ENCODE measurements at regions not wholly inside any gene's neighbourhood (a gene's known extent, or its start where the extent isn't known, plus 50 kb on each side); places are given as distances from the start of the nearest gene placed in this dataset.

DNA sequence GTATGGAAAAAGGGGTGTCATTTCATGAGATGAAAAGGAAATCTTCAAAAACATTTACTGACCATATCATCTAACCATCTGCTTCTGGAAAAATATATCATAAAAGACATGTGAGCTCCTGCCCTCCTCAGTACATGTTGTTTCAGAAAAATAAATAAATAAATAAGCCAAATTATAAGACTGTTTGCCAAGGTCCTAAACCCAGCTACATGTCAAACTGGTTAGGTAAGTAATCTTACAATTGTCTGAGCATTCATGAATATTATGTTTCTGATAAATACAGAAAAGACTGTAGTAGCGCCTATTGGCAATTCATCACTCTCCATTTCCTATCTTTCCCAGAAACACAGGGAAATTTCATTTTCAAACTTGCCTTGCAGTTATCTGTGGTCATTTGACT is 138.9 kb upstream of the SETBP1 start:
- DNase-seq (ENCODE audit: low read depth, low spot score) = no peak
- Histone ChIP-seq H3K36me3 (ENCODE audit: control insufficient read depth in 1 of 2, insufficient read depth in 2 of 2, low read length in 2 of 2) (no peaks in the 10 kb centered on the region), H2AFZ (ENCODE audit: low read depth, low read length, poor library complexity, severe bottlenecking) (no peak overlapping the region), H3K4me1 (ENCODE audit: control insufficient read depth in 1 of 2, insufficient read depth in 2 of 2, low read length in 2 of 2) (no peaks in the 10 kb centered on the region), H3K79me2 (ENCODE audit: insufficient read depth, low read length) (no peaks in the 10 kb centered on the region), H3K27me3 (ENCODE audit: insufficient read depth, low read length) (no peaks in the 10 kb centered on the region), H3K9ac (ENCODE audit: low read length) (no peak overlapping the region), H3K9me2 (ENCODE audit: insufficient read depth) (no peaks in the 10 kb centered on the region), H3K27ac (ENCODE audit: low read depth, low read length) (no peak overlapping the region), H3K9me3 (ENCODE audit: control insufficient read depth in 1 of 2, insufficient read depth in 1 of 2, low read depth in 1 of 2, low read length in 2 of 2) (peaks cover 0 to 15% of the 10 kb centered on the region in 2 experiments; a peak in 2 of 4 replicates), H3K4me3 (replicated peaks in 1 of 2; ENCODE audit: low read depth in 1 of 2, low read length in 2 of 2) (no peak overlapping the region), H3K4me2 (ENCODE audit: low read length) (no peak overlapping the region), H4K20me1 (ENCODE audit: insufficient read depth) (no peaks in the 10 kb centered on the region)
- TF ChIP-seq SIN3A (IDR thresholded peaks at IDR 0.05; ENCODE audit: low read depth) (no peak), CBX3 (IDR thresholded peaks at IDR 0.05; ENCODE audit: low read depth) (no peak), SP1 (IDR thresholded peaks at IDR 0.05; ENCODE audit: low read depth) (no peak), YY1 (IDR thresholded peaks at IDR 0.05; ENCODE audit: extremely low read depth, insufficient replicate concordance, low read depth, low read length) (no peak), EZH2 (IDR thresholded peaks at IDR 0.05) (no peak), EGR1 (IDR thresholded peaks at IDR 0.05; ENCODE audit: low read depth) (no peak), CEBPB (IDR thresholded peaks at IDR 0.05; ENCODE audit: low read depth) (no peak), JUND (IDR thresholded peaks at IDR 0.05) (no peak), ELF1 (IDR thresholded peaks at IDR 0.05; ENCODE audit: borderline replicate concordance, low read depth) (no peak), POLR2AphosphoS5 (IDR thresholded peaks at IDR 0.05; ENCODE audit: low read depth, low read length) (no peak), POLR2A (IDR thresholded peaks at IDR 0.05; ENCODE audit: borderline replicate concordance, extremely low read depth, insufficient read depth, insufficient read length) (no peak), SRF (IDR thresholded peaks at IDR 0.05; ENCODE audit: low read depth) (no peak), EZH2phosphoT487 (IDR thresholded peaks at IDR 0.05; ENCODE audit: borderline replicate concordance) (no peak), RAD21 (IDR thresholded peaks at IDR 0.05; ENCODE audit: low read depth) (no peak), ZNF274 (IDR thresholded peaks at IDR 0.05; ENCODE audit: low read depth, low read length) (no peak)
- TF ChIP-seq, protein P1, sequence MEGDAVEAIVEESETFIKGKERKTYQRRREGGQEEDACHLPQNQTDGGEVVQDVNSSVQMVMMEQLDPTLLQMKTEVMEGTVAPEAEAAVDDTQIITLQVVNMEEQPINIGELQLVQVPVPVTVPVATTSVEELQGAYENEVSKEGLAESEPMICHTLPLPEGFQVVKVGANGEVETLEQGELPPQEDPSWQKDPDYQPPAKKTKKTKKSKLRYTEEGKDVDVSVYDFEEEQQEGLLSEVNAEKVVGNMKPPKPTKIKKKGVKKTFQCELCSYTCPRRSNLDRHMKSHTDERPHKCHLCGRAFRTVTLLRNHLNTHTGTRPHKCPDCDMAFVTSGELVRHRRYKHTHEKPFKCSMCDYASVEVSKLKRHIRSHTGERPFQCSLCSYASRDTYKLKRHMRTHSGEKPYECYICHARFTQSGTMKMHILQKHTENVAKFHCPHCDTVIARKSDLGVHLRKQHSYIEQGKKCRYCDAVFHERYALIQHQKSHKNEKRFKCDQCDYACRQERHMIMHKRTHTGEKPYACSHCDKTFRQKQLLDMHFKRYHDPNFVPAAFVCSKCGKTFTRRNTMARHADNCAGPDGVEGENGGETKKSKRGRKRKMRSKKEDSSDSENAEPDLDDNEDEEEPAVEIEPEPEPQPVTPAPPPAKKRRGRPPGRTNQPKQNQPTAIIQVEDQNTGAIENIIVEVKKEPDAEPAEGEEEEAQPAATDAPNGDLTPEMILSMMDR (IDR thresholded peaks at IDR 0.05 in 2 of 3, conservative IDR thresholded peaks at IDR 0.05 in 1 of 3; ENCODE audit: borderline replicate concordance in 1 of 3, insufficient read depth in 1 of 3, low read depth in 2 of 3, low read length in 2 of 3) = no peak
- TF ChIP-seq, protein P2, sequence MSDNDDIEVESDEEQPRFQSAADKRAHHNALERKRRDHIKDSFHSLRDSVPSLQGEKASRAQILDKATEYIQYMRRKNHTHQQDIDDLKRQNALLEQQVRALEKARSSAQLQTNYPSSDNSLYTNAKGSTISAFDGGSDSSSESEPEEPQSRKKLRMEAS (IDR thresholded peaks at IDR 0.05) = no peak
- TF ChIP-seq, protein P3, sequence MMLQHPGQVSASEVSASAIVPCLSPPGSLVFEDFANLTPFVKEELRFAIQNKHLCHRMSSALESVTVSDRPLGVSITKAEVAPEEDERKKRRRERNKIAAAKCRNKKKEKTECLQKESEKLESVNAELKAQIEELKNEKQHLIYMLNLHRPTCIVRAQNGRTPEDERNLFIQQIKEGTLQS (IDR thresholded peaks at IDR 0.05) = no peak
- TF ChIP-seq, protein P4, sequence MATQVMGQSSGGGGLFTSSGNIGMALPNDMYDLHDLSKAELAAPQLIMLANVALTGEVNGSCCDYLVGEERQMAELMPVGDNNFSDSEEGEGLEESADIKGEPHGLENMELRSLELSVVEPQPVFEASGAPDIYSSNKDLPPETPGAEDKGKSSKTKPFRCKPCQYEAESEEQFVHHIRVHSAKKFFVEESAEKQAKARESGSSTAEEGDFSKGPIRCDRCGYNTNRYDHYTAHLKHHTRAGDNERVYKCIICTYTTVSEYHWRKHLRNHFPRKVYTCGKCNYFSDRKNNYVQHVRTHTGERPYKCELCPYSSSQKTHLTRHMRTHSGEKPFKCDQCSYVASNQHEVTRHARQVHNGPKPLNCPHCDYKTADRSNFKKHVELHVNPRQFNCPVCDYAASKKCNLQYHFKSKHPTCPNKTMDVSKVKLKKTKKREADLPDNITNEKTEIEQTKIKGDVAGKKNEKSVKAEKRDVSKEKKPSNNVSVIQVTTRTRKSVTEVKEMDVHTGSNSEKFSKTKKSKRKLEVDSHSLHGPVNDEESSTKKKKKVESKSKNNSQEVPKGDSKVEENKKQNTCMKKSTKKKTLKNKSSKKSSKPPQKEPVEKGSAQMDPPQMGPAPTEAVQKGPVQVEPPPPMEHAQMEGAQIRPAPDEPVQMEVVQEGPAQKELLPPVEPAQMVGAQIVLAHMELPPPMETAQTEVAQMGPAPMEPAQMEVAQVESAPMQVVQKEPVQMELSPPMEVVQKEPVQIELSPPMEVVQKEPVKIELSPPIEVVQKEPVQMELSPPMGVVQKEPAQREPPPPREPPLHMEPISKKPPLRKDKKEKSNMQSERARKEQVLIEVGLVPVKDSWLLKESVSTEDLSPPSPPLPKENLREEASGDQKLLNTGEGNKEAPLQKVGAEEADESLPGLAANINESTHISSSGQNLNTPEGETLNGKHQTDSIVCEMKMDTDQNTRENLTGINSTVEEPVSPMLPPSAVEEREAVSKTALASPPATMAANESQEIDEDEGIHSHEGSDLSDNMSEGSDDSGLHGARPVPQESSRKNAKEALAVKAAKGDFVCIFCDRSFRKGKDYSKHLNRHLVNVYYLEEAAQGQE (IDR thresholded peaks at IDR 0.05; ENCODE audit: low read depth) = no peak
- ChIA-PET CTCF (no interaction called here), RAD21 (ENCODE audit: low non-redundant PET in 1 of 2, low total read pairs in 2 of 2, uncharacterized antibody in 2 of 2, unreplicated experiment in 2 of 2) (no interaction called here), POLR2A (no interaction called here)
- intact Hi-C loops (cut with micrococcal nuclease) = no loop called here
- no peak for ATAC-seq
- BruUV-seq (replicated peaks) = no TSS peak

Data from HCT116 (cell line).